HEK293 (cell line): ENCODE measurements at regions not wholly inside any gene's neighbourhood (a gene's known extent, or its start where the extent isn't known, plus 50 kb on each side); places are given as distances from the start of the nearest gene placed in this dataset.

ENCODE experiments used
- CTCF ChIA-PET: fragments of 350-600 bp; formaldehyde crosslinking; extraction: SDS; loops from one replicate; lab custom pipeline; 2021; ENCODE audit warnings: antibody characterized with exemption; lab: Yijun Ruan, JAX
- POLR2A ChIA-PET: fragments of 300-600 bp; formaldehyde crosslinking; extraction: SDS; loops from one replicate; lab custom pipeline; 2020; ENCODE audit warnings: antibody characterized with exemption, inconsistent platforms; lab: Yijun Ruan, JAX
- H3K27ac ChIP-seq: fragments of 200-500 bp; sonication (Bioruptor generic); 2 replicates; pipeline ENCODE4 v1.5.1; 2014; ENCODE audit warnings: low read depth, low read length, control low read depth, inconsistent platforms; ENCODE audit errors: extremely low read depth
- H3K36me3 ChIP-seq, 2 experiments: fragments of 200-500 bp in 1 of 2; sonication (Bioruptor generic) in 1 of 2; 1 replicate in 1 of 2; 2 replicates in 1 of 2; pipeline ENCODE4 v1.5.1; 2014 to 2017; ENCODE audit warnings: inconsistent platforms in 2 of 2, low read length in 2 of 2; ENCODE audit not compliant: control insufficient read depth in 2 of 2, insufficient read depth in 1 of 2
- H3K4me1 ChIP-seq: fragments of 200-500 bp; sonication (Bioruptor generic); 2 replicates; pipeline ENCODE4 v1.5.1; 2014; ENCODE audit warnings: mild to moderate bottlenecking, low read length, inconsistent platforms; ENCODE audit not compliant: control insufficient read depth, insufficient read depth
- H3K4me3 ChIP-seq: 2 replicates; pipeline ENCODE4 v1.5.1; 2011; ENCODE audit warnings: low read depth, mild to moderate bottlenecking, control low read depth, low read length, moderate library complexity
- H3K9me3 ChIP-seq: fragments of 200-500 bp; sonication (Bioruptor generic); 2 replicates; pipeline ENCODE4 v1.5.1; 2014; ENCODE audit warnings: low read depth, low read length, inconsistent platforms; ENCODE audit not compliant: control insufficient read depth, insufficient read depth
- ZFP41 ChIP-seq: fragments of 450-650 bp; formaldehyde crosslinking; IDR thresholded peaks from 2 replicates; pipeline ENCODE4 v1.5.1; 2016; ENCODE audit warnings: missing biosample characterization, missing genetic modification characterization, borderline replicate concordance
- ZNF121 ChIP-seq: fragments of 450-650 bp; formaldehyde crosslinking; IDR thresholded peaks from 2 replicates; pipeline ENCODE4 v1.5.1; 2016; ENCODE audit warnings: missing biosample characterization, missing genetic modification characterization
- ZNF16 ChIP-seq: fragments of 450-650 bp; formaldehyde crosslinking; IDR thresholded peaks from 2 replicates; pipeline ENCODE4 v1.5.1; 2016; ENCODE audit warnings: low read depth, missing biosample characterization, missing genetic modification characterization
- ZNF221 ChIP-seq: fragments of 450-650 bp; formaldehyde crosslinking; IDR thresholded peaks from 2 replicates; pipeline ENCODE4 v1.5.1; 2017; ENCODE audit warnings: missing biosample characterization, missing genetic modification characterization, borderline replicate concordance
- ZNF324 ChIP-seq: fragments of 450-650 bp; formaldehyde crosslinking; IDR thresholded peaks from 2 replicates; pipeline ENCODE4 v1.5.1; 2016; ENCODE audit warnings: missing biosample characterization, missing genetic modification characterization
- ZNF391 ChIP-seq: fragments of 450-650 bp; formaldehyde crosslinking; IDR thresholded peaks from 2 replicates; pipeline ENCODE4 v1.5.1; 2016; ENCODE audit warnings: low read depth, missing biosample characterization, missing genetic modification characterization, borderline replicate concordance
- ZNF501 ChIP-seq: fragments of 450-650 bp; formaldehyde crosslinking; IDR thresholded peaks from 2 replicates; pipeline ENCODE4 v1.5.1; 2016; ENCODE audit warnings: missing biosample characterization, missing genetic modification characterization
- ZNF670 ChIP-seq: fragments of 450-650 bp; formaldehyde crosslinking; IDR thresholded peaks from 2 replicates; pipeline ENCODE4 v1.5.1; 2016; ENCODE audit warnings: missing biosample characterization, missing genetic modification characterization, low read depth
- ZNF785 ChIP-seq: fragments of 450-650 bp; formaldehyde crosslinking; IDR thresholded peaks from 2 replicates; pipeline ENCODE4 v1.5.1; 2016; ENCODE audit warnings: missing biosample characterization, missing genetic modification characterization
- ZSCAN16 ChIP-seq: fragments of 450-650 bp; formaldehyde crosslinking; IDR thresholded peaks from 2 replicates; pipeline ENCODE4 v1.5.1; 2016; ENCODE audit warnings: missing biosample characterization, missing genetic modification characterization
- TF ChIP-seq, protein P1 (sequence below): fragments of 450-650 bp; formaldehyde crosslinking; IDR thresholded peaks from 2 replicates; pipeline ENCODE4 v1.5.1; 2017; ENCODE audit warnings: missing biosample characterization, missing genetic modification characterization
- TF ChIP-seq, protein P2 (sequence below): fragments of 450-650 bp; formaldehyde crosslinking; IDR thresholded peaks from 2 replicates; pipeline ENCODE4 v1.5.1; 2016; ENCODE audit warnings: missing biosample characterization, missing genetic modification characterization
- TF ChIP-seq, protein P3 (sequence below): fragments of 450-650 bp; formaldehyde crosslinking; IDR thresholded peaks from 2 replicates; pipeline ENCODE4 v1.5.1; 2016; ENCODE audit warnings: missing biosample characterization, missing genetic modification characterization

DNA sequence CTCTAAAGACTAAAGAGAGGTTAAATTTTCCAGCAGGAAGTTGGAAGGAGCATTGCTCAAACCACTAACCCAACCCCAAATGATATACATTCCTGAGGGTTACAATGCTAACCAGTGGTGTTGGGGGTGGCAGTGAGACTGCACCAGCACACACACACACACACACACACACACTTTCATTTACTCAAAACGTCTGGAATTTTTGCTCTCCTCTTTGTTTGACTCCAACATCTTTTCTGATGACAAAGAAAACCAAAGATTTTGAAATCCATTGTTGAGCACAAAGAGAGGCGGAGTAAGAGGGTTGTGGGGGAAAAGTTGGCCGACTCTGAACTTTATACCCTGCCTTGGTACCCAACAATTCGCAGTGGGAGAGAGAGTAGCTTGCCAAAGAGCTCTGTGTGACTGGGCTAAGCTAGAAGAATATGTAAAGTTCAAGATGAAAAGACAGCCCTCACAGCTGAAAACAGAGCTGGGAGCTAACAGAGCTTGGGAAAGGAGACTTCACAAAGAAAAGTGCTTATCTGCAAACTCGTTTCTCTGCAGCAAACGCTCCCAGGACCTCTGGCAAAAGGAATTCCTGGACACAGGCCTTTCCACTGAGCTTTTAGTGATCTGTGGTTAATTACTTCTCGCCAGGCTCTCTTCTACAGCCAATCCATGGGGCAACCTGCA lies 426.0 kb upstream of the CDH11 start:
- no peak overlapping the region for H3K27ac ChIP-seq
- no peak for TF ChIP-seq ZNF16 (tag by site-specific recombination)
- no peak for TF ChIP-seq ZNF324 (tag by site-specific recombination)
- no peak for TF ChIP-seq ZNF501 (tag by site-specific recombination)
- no peak for TF ChIP-seq ZNF670 (tag by site-specific recombination)
- no peak overlapping the region for H3K4me3 ChIP-seq
- no peaks in the 10 kb centered on the region for H3K4me1 ChIP-seq
- H3K36me3 ChIP-seq: no peaks in the 10 kb centered on the region
- no peaks in the 10 kb centered on the region for H3K9me3 ChIP-seq
- POLR2A ChIA-PET: no interaction called here
- CTCF ChIA-PET: interaction anchor here (0.8 kb wide), 1 partner anchor 14 kb away, joined by 3 read pairs; no protein-coding TSS in a partner anchor

DNA sequence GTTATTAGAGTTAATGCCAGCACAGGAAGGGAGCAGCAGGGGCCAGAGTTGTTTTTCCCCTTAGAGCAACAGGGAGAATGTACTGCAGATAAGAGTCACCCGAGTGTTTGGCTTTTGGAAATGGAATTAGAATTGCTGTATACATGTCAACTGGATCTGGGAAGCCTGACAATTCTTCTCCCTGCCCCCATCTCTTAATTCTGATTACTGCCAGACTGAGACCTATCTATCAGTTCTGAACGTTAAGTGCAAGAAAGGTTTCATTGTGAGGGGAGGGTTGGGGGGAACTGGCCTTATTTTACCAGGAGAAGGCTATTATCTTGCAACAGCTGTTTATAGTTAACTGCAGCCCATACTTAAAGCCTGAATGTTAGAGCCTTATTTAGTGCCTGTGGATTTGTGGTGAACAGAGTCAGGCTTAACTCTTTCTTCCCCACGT lies 424.5 kb upstream of the CDH11 start:
- ChIA-PET CTCF (interaction anchor here (1.0 kb wide), 1 partner anchor 15 kb away, joined by 3 read pairs; no protein-coding TSS in a partner anchor), POLR2A (no interaction called here)
- no peaks in the 10 kb centered on the region for H3K4me1 ChIP-seq
- no peak overlapping the region for H3K27ac ChIP-seq
- no peak for TF ChIP-seq ZNF391 (tag by site-specific recombination)
- TF ChIP-seq, protein P1, sequence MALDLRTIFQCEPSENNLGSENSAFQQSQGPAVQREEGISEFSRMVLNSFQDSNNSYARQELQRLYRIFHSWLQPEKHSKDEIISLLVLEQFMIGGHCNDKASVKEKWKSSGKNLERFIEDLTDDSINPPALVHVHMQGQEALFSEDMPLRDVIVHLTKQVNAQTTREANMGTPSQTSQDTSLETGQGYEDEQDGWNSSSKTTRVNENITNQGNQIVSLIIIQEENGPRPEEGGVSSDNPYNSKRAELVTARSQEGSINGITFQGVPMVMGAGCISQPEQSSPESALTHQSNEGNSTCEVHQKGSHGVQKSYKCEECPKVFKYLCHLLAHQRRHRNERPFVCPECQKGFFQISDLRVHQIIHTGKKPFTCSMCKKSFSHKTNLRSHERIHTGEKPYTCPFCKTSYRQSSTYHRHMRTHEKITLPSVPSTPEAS (tag by site-specific recombination): no peak
- TF ChIP-seq ZNF16 (tag by site-specific recombination): no peak
- TF ChIP-seq ZNF221: no peak
- TF ChIP-seq ZFP41 (tag by site-specific recombination): no peak
- TF ChIP-seq, protein P2, sequence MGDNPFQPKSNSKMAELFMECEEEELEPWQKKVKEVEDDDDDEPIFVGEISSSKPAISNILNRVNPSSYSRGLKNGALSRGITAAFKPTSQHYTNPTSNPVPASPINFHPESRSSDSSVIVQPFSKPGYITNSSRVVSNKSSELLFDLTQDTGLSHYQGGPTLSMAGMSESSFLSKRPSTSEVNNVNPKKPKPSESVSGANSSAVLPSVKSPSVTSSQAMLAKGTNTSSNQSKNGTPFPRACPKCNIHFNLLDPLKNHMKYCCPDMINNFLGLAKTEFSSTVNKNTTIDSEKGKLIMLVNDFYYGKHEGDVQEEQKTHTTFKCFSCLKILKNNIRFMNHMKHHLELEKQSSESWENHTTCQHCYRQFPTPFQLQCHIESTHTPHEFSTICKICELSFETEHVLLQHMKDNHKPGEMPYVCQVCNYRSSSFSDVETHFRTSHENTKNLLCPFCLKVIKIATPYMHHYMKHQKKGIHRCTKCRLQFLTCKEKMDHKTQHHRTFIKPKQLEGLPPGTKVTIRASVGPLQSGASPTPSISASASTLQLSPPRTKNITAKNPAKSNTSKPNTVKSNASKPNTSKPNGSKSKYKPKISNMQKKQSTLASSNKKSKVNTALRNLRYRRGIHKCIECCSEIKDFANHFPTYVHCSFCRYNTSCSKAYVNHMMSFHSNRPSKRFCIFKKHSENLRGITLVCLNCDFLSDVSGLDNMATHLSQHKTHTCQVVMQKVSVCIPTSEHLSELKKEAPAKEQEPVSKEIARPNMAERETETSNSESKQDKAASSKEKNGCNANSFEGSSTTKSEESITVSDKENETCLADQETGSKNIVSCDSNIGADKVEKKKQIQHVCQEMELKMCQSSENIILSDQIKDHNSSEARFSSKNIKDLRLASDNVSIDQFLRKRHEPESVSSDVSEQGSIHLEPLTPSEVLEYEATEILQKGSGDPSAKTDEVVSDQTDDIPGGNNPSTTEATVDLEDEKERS: no peak
- no peak for TF ChIP-seq ZNF121 (tag by site-specific recombination)
- no peak for TF ChIP-seq ZNF785 (tag by site-specific recombination)
- TF ChIP-seq, all 188 proteins: peak for 0
- Histone ChIP-seq H3K4me3 (no peak overlapping the region), H3K9me3 (no peaks in the 10 kb centered on the region), H3K36me3 (no peaks in the 10 kb centered on the region)

DNA sequence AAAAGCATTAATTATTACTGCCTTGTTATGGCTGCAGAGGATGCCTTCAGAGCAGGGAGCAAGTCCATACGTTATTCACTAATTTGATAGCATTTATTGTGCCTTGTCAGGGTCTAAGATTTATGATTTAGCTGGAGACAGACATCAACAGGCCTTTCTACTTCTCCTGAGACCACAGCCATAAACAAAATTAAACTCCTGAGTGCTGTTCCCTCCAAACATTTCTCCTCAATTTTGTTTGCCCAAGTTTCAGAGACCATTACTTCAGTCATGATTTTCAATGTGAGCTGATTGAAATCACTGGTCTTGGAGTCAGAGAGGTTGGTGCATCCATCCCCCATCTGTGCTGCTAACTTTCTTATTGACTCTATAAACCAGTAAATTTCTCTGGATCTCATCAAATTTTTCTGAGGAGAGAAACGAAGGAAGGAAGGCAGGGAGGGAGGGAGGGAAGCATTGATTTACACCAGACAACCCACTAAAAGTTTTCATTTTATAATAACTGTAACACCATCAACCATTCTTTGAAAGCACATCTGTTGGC lies 423.6 kb upstream of the CDH11 start:
- H3K27ac ChIP-seq: no peak overlapping the region
- TF ChIP-seq, protein P3, sequence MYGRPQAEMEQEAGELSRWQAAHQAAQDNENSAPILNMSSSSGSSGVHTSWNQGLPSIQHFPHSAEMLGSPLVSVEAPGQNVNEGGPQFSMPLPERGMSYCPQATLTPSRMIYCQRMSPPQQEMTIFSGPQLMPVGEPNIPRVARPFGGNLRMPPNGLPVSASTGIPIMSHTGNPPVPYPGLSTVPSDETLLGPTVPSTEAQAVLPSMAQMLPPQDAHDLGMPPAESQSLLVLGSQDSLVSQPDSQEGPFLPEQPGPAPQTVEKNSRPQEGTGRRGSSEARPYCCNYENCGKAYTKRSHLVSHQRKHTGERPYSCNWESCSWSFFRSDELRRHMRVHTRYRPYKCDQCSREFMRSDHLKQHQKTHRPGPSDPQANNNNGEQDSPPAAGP (tag by site-specific recombination): no peak
- TF ChIP-seq ZSCAN16 (tag by site-specific recombination): no peak
- TF ChIP-seq, all 188 proteins: peak for 0
- no peaks in the 10 kb centered on the region for H3K9me3 ChIP-seq
- ChIA-PET POLR2A (no interaction called here), CTCF (interaction anchor here (0.5 to 1.0 kb wide), 2 partner anchors 14 to 734 kb away, joined by 3 to 5 read pairs; no protein-coding TSS in a partner anchor)
- no peaks in the 10 kb centered on the region for H3K4me1 ChIP-seq
- H3K4me3 ChIP-seq: no peak overlapping the region
- H3K36me3 ChIP-seq: no peaks in the 10 kb centered on the region
